HCT116 (cell line): ENCODE measurements at regions not wholly inside any gene's neighbourhood (a gene's known extent, or its start where the extent isn't known, plus 50 kb on each side); places are given as distances from the start of the nearest gene placed in this dataset.

Experiments used
- ATAC-seq: fragments of 200-7000 bp; cut with Tn5 transposase; 2 replicates; pipeline ENCODE4 v1.9.1; 2020; ENCODE audit warnings: mild to moderate bottlenecking, moderate library complexity
- BruUV-seq: library from RNA; stranded (reverse); fragments of 400-500 nt; replicated peaks from 2 replicates; lab custom pipeline; 2021; lab: Mats Ljungman, UMichigan
- CTCF ChIA-PET: fragments of 300-600 bp; sonication (Branson Sonifier 250); formaldehyde crosslinking; loops from one replicate; lab custom pipeline; 2021; ENCODE audit warnings: antibody characterized with exemption; lab: Charles Lee
- POLR2A ChIA-PET: fragments of 300-600, 350-600 bp; sonication (Branson Sonifier 250); formaldehyde crosslinking; loops from one replicate; lab custom pipeline; 2021; ENCODE audit warnings: antibody characterized with exemption; lab: Charles Lee
- RAD21 ChIA-PET, 2 experiments: fragments of 300-600 bp; sonication (Branson Sonifier 250); formaldehyde crosslinking; loops; one replicate each; lab custom pipeline; 2023; ENCODE audit warnings: low total read pairs in 2 of 2; ENCODE audit not compliant: uncharacterized antibody in 2 of 2, unreplicated experiment in 2 of 2, low non-redundant PET in 1 of 2; lab: Charles Lee
- DNase-seq: peaks from one replicate; pipeline ENCODE4 v3.0.0-alpha.2; 2010; ENCODE audit warnings: low read depth, low spot score
- H2AFZ ChIP-seq: fragments of 200-600 bp; shearing (Covaris generic), sonication (generic); 2 replicates; pipeline ENCODE4 v1.6.1; 2017; ENCODE audit warnings: low read depth, mixed run types, mixed read lengths, antibody characterized with exemption, low read length; ENCODE audit not compliant: poor library complexity, severe bottlenecking
- H3K27ac ChIP-seq: 2 replicates; pipeline ENCODE4 v1.5.1; 2012; ENCODE audit warnings: low read depth, low read length
- H3K27me3 ChIP-seq: fragments of 200-600 bp; sonication (generic); 2 replicates; pipeline ENCODE4 v1.6.1; 2016; ENCODE audit warnings: mixed run types, low read length, mixed read lengths; ENCODE audit not compliant: insufficient read depth
- H3K36me3 ChIP-seq, 2 experiments: fragments of 200-500 bp in 1 of 2; fragments of 200-600 bp in 1 of 2; sonication (Bioruptor generic) in 1 of 2; sonication (generic) in 1 of 2; 2 replicates each; pipeline versions ENCODE4 v1.5.1 to v1.6.1; 2014 to 2016; ENCODE audit warnings: low read length in 2 of 2, inconsistent platforms in 1 of 2, mixed read lengths in 1 of 2, mixed run types in 1 of 2; ENCODE audit not compliant: insufficient read depth in 2 of 2, control insufficient read depth in 1 of 2
- H3K4me1 ChIP-seq, 2 experiments: fragments of 200-600 bp in 1 of 2; sonication (generic) in 1 of 2; 2 replicates each; pipeline versions ENCODE4 v1.5.1 to v1.6.1; 2012 to 2017; ENCODE audit warnings: low read length in 2 of 2, inconsistent platforms in 1 of 2, mild to moderate bottlenecking in 1 of 2, mixed read lengths in 1 of 2, mixed run types in 1 of 2, moderate library complexity in 1 of 2; ENCODE audit not compliant: insufficient read depth in 2 of 2, control insufficient read depth in 1 of 2
- H3K4me2 ChIP-seq: fragments of 200-600 bp; sonication (generic); 2 replicates; pipeline ENCODE4 v1.6.1; 2017; ENCODE audit warnings: mixed run types, low read length, mixed read lengths
- H3K4me3 ChIP-seq, 2 experiments: fragments of 200-600 bp in 1 of 2; sonication (generic) in 1 of 2; replicated peaks in 1 of 2; 2 replicates each; pipeline ENCODE4 v1.5.1; 2011 to 2016; ENCODE audit warnings: low read length in 2 of 2, control low read depth in 1 of 2, low read depth in 1 of 2, mild to moderate bottlenecking in 1 of 2, mixed read lengths in 1 of 2, mixed run types in 1 of 2
- H3K79me2 ChIP-seq: fragments of 200-600 bp; sonication (generic); 2 replicates; pipeline ENCODE4 v1.6.1; 2017; ENCODE audit warnings: mild to moderate bottlenecking, mixed run types, low read length, moderate library complexity, mixed read lengths; ENCODE audit not compliant: insufficient read depth
- H3K9ac ChIP-seq: fragments of 200-600 bp; sonication (generic); 2 replicates; pipeline ENCODE4 v1.6.1; 2016; ENCODE audit warnings: low read length, mixed read lengths
- H3K9me2 ChIP-seq: fragments of 200-600 bp; sonication (generic), shearing (Covaris generic); 2 replicates; pipeline ENCODE4 v1.6.1; 2017; ENCODE audit warnings: mixed run types, mild to moderate bottlenecking, moderate library complexity; ENCODE audit not compliant: insufficient read depth
- H3K9me3 ChIP-seq, 2 experiments: fragments of 200-500 bp in 1 of 2; fragments of 200-600 bp in 1 of 2; sonication (Bioruptor generic) in 1 of 2; sonication (generic) in 1 of 2; 2 replicates each; pipeline ENCODE4 v1.6.1; 2014 to 2017; ENCODE audit warnings: low read length in 2 of 2, mixed read lengths in 2 of 2, inconsistent platforms in 1 of 2, low read depth in 1 of 2, mild to moderate bottlenecking in 1 of 2, mixed run types in 1 of 2, moderate library complexity in 1 of 2; ENCODE audit not compliant: control insufficient read depth in 1 of 2, insufficient read depth in 1 of 2
- H4K20me1 ChIP-seq: fragments of 200-600 bp; sonication (generic), shearing (Covaris generic); 2 replicates; pipeline ENCODE4 v1.6.1; 2017; ENCODE audit warnings: mixed run types, mild to moderate bottlenecking, moderate library complexity; ENCODE audit not compliant: insufficient read depth
- CBX3 ChIP-seq: IDR thresholded peaks from 2 replicates; pipeline ENCODE4 v1.6.1; 2012; ENCODE audit warnings: low read depth
- CEBPB ChIP-seq: IDR thresholded peaks from 2 replicates; pipeline ENCODE4 v1.6.1; 2012; ENCODE audit warnings: low read depth
- EGR1 ChIP-seq: IDR thresholded peaks from 2 replicates; pipeline ENCODE4 v1.6.1; 2012; ENCODE audit warnings: low read depth
- ELF1 ChIP-seq: IDR thresholded peaks from 2 replicates; pipeline ENCODE4 v1.6.1; 2012; ENCODE audit warnings: low read depth, borderline replicate concordance
- EZH2 ChIP-seq: fragments of 200-600 bp; sonication (generic); IDR thresholded peaks from 2 replicates; pipeline ENCODE4 v1.6.1; 2017; ENCODE audit warnings: antibody characterized with exemption, mixed run types
- EZH2phosphoT487 ChIP-seq: fragments of 200-600 bp; IDR thresholded peaks from 2 replicates; pipeline ENCODE4 v1.6.1; 2018; ENCODE audit warnings: antibody characterized with exemption, borderline replicate concordance
- FOSL1 ChIP-seq: IDR thresholded peaks from 2 replicates; pipeline ENCODE4 v1.6.1; 2012; ENCODE audit warnings: low read depth
- JUND ChIP-seq: IDR thresholded peaks from 2 replicates; pipeline ENCODE4 v1.6.1; 2012
- POLR2A ChIP-seq: IDR thresholded peaks from 2 replicates; pipeline ENCODE4 v1.7.0; 2011; ENCODE audit warnings: borderline replicate concordance; ENCODE audit not compliant: insufficient read depth, insufficient read length; ENCODE audit errors: extremely low read depth
- POLR2AphosphoS5 ChIP-seq: IDR thresholded peaks from 2 replicates; pipeline ENCODE4 v1.6.1; 2011; ENCODE audit warnings: mild to moderate bottlenecking, low read depth, low read length, moderate library complexity
- SIN3A ChIP-seq: IDR thresholded peaks from 2 replicates; pipeline ENCODE4 v1.6.1; 2012; ENCODE audit warnings: low read depth
- SP1 ChIP-seq: IDR thresholded peaks from 2 replicates; pipeline ENCODE4 v1.6.1; 2012; ENCODE audit warnings: low read depth
- SRF ChIP-seq: IDR thresholded peaks from 2 replicates; pipeline ENCODE4 v1.6.1; 2012; ENCODE audit warnings: low read depth
- TCF7L2 ChIP-seq: IDR thresholded peaks from 2 replicates; pipeline ENCODE4 v1.7.0; 2011; ENCODE audit warnings: borderline replicate concordance, inconsistent platforms; ENCODE audit not compliant: insufficient read depth, insufficient read length; ENCODE audit errors: extremely low read depth
- YY1 ChIP-seq: IDR thresholded peaks from 2 replicates; pipeline ENCODE4 v1.6.1; 2011; ENCODE audit warnings: low read length, low read depth, moderate library complexity, mild to moderate bottlenecking; ENCODE audit not compliant: insufficient replicate concordance; ENCODE audit errors: extremely low read depth
- ZNF274 ChIP-seq: fragments of 200-500 bp; sonication (Bioruptor generic); IDR thresholded peaks from 2 replicates; pipeline ENCODE4 v1.6.1; 2014; ENCODE audit warnings: mild to moderate bottlenecking, low read depth, low read length, inconsistent platforms
- intact Hi-C: fragments of 100-400 bp; cut with micrococcal nuclease; formaldehyde crosslinking; loops from 2 replicates; pipeline ENCODE4 v1.10.0; 2022
- TF ChIP-seq, protein P1 (sequence below): IDR thresholded peaks from 2 replicates; pipeline ENCODE4 v1.6.1; 2012
- TF ChIP-seq, protein P2 (sequence below): IDR thresholded peaks from 2 replicates; pipeline ENCODE4 v1.6.1; 2012

DNA sequence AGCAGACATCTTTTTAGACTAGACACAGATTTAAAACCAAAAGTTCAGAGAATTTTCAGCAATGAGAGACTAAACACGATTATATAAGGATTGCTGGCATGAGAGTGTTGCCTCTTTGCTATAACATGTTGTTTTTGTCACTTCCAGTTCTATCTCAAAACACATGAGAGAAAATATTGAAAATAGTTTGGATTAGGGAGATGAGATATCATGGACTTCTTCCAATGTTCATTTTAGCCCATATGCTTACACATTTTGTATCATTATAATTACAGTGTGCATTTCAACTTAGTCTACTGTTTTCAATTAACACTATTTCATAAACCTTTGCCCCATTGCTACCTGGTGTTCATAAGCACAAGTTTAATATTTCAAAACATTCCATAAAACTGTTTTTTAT, 175.9 kb upstream of the PGR start:
- BruUV-seq = no TSS peak
- H3K9me2 ChIP-seq = no peaks in the 10 kb centered on the region

DNA sequence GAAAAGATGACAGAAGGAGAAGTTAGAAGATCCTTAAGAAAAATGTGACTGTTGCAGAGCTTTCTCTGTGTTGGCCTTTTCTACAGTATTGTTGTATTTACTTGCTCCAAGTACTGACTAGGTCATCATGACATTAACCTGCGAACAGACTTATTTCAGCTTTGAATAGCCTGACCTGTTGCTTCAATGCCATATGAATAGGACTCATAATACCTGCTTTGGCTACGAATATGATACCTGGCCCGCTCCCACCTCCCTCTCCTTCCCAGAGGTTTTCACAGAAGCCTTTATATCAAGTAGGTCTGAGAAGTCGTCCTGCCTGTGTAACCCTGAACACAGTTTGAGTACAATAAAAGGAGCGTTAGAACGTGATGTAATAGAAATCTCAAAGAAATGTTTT, 169.6 kb upstream of the PGR start:
- Histone ChIP-seq H3K9me3 (no peaks in the 10 kb centered on the region), H4K20me1 (no peaks in the 10 kb centered on the region), H3K36me3 (no peaks in the 10 kb centered on the region), H3K79me2 (no peaks in the 10 kb centered on the region), H3K4me2 (no peak overlapping the region), H3K4me3 (no peak overlapping the region), H3K9ac (no peak overlapping the region), H3K4me1 (no peaks in the 10 kb centered on the region), H3K27me3 (no peaks in the 10 kb centered on the region), H3K9me2 (no peaks in the 10 kb centered on the region), H3K27ac (no peak overlapping the region), H2AFZ (no peak overlapping the region)
- RAD21 ChIA-PET = no interaction called here
- intact Hi-C loops = no loop called here
- CTCF ChIA-PET = no interaction called here
- TF ChIP-seq POLR2AphosphoS5 = no peak
- no peak for TF ChIP-seq ZNF274
- TF ChIP-seq TCF7L2 = no peak
- no peak for TF ChIP-seq SRF
- TF ChIP-seq YY1 = no peak
- TF ChIP-seq EGR1 = no peak
- TF ChIP-seq, protein P1, sequence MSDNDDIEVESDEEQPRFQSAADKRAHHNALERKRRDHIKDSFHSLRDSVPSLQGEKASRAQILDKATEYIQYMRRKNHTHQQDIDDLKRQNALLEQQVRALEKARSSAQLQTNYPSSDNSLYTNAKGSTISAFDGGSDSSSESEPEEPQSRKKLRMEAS = no peak
- BruUV-seq = no TSS peak
- POLR2A ChIA-PET = no interaction called here
- ATAC-seq (no peak), DNase-seq (no peak)

More for the DNA sequence above, 175.9 kb upstream of the PGR start:
- Histone ChIP-seq H3K4me1 (no peaks in the 10 kb centered on the region), H3K9me3 (no peaks in the 10 kb centered on the region), H3K4me3 (no peak overlapping the region), H3K4me2 (no peak overlapping the region), H4K20me1 (no peaks in the 10 kb centered on the region), H3K9ac (no peak overlapping the region), H3K79me2 (no peaks in the 10 kb centered on the region), H3K27ac (no peak overlapping the region), H3K36me3 (no peaks in the 10 kb centered on the region), H2AFZ (no peak overlapping the region), H3K27me3 (no peaks in the 10 kb centered on the region)
- DNase-seq = no peak
- POLR2A ChIA-PET = no interaction called here
- CTCF ChIA-PET = interaction anchor here (0.7 kb wide), 1 partner anchor 348 kb away, joined by 3 read pairs; no protein-coding TSS in a partner anchor
- ATAC-seq = no peak
- TF ChIP-seq, protein P1 = no peak
- TF ChIP-seq ZNF274 = no peak
- no peak for TF ChIP-seq YY1
- no peak for TF ChIP-seq SIN3A
- TF ChIP-seq CEBPB = no peak
- no peak for TF ChIP-seq POLR2AphosphoS5
- TF ChIP-seq FOSL1 = no peak
- TF ChIP-seq EZH2phosphoT487 = no peak
- TF ChIP-seq SP1 = no peak
- no peak for TF ChIP-seq ELF1
- TF ChIP-seq CBX3 = no peak
- TF ChIP-seq, protein P2, sequence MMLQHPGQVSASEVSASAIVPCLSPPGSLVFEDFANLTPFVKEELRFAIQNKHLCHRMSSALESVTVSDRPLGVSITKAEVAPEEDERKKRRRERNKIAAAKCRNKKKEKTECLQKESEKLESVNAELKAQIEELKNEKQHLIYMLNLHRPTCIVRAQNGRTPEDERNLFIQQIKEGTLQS = no peak
- no peak for TF ChIP-seq EZH2
- no peak for TF ChIP-seq TCF7L2
- TF ChIP-seq SRF = no peak
- no peak for TF ChIP-seq JUND
- no peak for TF ChIP-seq POLR2A
- RAD21 ChIA-PET = no interaction called here
- intact Hi-C loops = no loop called here
